ENCODE measurements at regions not wholly inside any gene's neighbourhood (a gene's known extent, or its start where the extent isn't known, plus 50 kb on each side); places are given as distances from the start of the nearest gene placed in this dataset.

DNA sequence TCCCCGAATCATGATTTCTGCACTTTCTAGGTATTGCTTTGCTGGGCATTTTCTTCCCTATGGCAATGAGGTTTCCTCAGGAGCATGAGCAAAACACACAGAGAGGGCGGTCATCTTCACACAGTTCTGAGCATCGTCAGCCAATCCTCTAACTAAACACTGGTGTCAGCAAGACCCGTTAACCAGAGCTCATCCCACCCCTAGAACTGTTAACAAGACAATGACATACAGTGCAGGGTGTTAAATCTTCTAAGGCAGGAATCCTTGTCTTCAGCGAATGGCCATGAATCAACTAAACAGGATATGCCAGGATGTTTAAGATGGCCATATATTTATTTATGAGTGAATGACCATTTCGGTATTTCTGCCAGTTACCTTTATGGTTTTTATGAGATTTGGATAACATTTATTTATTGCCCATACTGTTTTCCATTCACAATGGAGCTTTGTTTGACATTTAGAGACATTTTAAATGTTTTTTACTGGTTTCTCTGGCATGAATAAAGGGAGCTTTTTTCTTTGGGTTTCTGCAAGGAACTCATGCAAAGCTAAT is 411.5 kb upstream of the PROK2 start:
- Histone ChIP-seq H3K4me1 (ENCODE audit: insufficient read depth, low read length) (0 out of 2 replicates have a peak, but pooled peaks cover 2% of the 10 kb centered on the region), H3K9me3 (ENCODE audit: control insufficient read depth, insufficient read depth, low read length) (peaks cover 10% of the 10 kb centered on the region), H3K36me3 (ENCODE audit: insufficient read depth, low read length) (peaks cover 2% of the 10 kb centered on the region; the same call in 1 of the 2 replicates), H3K9ac (ENCODE audit: low read depth, low read length) (no peak overlapping the region)

DNA sequence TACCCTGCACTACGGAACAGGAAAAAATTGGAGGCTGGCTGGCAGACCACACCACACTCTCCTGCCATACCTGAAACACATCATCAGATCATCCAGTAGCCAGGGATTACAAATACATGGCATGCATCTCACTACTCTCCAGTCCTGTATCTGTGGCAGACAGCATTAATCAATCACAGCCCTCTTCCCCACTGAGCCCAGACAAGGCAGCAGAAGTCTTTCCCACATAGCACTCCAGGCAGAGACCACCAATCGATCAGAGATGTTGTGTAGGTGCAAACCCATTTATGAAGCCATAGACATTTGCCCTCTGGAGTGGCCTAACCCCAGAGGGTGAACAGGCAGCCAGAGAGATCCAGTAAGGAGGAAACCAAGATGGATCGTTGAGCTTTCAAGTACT is 410.9 kb upstream of the PROK2 start:
- no peak overlapping the region for H3K9ac ChIP-seq (ENCODE audit: low read depth, low read length)
- H3K9me3 ChIP-seq (ENCODE audit: control insufficient read depth, insufficient read depth, low read length), result peaks cover 8% of the 10 kb centered on the region
- H3K36me3 ChIP-seq (ENCODE audit: insufficient read depth, low read length), result peaks cover 2% of the 10 kb centered on the region; the same call in 1 of the 2 replicates
- H3K4me1 ChIP-seq (ENCODE audit: insufficient read depth, low read length), result 0 out of 2 replicates have a peak, but pooled peaks cover 2% of the 10 kb centered on the region

DNA sequence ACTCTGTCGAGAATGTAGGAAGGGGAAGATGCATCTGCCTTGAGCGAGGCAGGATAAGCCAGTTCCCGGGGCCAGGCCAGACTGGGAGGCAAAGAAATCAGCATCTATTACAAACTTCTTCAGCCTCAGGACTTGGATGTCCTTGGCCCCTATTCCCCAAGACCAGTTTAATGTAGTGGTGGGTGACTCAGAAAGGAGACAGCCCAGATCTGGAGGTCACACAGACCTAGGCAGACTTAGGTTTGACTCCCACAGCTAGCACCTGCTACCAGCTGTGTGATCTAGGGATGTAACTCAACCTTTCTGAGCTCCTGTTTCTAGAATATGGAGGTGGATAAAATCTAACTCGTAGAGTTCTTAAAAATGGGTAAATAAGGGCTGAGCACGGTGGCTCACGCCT is 409.5 kb upstream of the PROK2 start:
- peaks cover 2% of the 10 kb centered on the region; the same call in 1 of the 2 replicates for H3K36me3 ChIP-seq (ENCODE audit: insufficient read depth, low read length)
- H3K4me1 ChIP-seq (ENCODE audit: insufficient read depth, low read length), result 0 out of 2 replicates have a peak, but pooled peaks cover 2% of the 10 kb centered on the region
- H3K9me3 ChIP-seq (ENCODE audit: control insufficient read depth, insufficient read depth, low read length), result peaks cover 3% of the 10 kb centered on the region; the same call in 1 of the 2 replicates
- no peak overlapping the region for H3K9ac ChIP-seq (ENCODE audit: low read depth, low read length)

DNA sequence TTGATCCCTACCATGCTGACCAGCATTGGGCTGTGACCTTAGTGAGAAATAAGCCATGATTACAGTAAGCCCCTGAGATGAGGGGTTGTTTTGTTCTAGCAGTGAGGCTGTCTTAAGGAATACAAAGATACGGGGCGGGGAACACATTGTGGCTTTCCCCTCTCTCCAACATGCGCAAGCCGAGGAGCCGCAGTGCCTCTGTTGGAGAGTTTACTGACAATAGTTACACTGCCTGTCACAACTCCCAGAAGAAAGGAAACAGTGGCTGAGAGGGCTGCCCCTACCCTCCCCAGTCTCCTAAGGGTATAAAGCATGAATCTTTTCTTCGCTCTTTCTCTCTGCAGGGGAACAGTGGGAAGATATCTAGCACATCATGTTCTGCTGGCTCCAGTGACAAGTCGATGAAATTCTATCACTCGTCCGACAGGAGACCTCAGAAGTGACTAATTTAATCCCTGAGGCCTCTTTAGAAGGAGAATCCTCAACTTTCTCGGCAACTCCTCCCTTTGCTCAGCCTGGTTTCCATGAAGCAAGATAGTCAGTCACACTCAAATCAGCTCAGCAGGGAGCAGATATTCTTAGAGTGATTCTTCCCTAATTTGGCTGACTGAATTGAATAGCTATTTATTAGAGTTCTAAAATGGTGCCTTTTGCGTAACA is 409.0 kb upstream of the PROK2 start:
- H3K4me1 ChIP-seq (ENCODE audit: insufficient read depth, low read length), result 0 out of 2 replicates have a peak, but pooled peaks cover 2% of the 10 kb centered on the region
- H3K36me3 ChIP-seq (ENCODE audit: insufficient read depth, low read length), result peaks cover 2% of the 10 kb centered on the region; the same call in 1 of the 2 replicates
- H3K9me3 ChIP-seq (ENCODE audit: control insufficient read depth, insufficient read depth, low read length), result peaks cover 3% of the 10 kb centered on the region; the same call in 1 of the 2 replicates
- no peak overlapping the region for H3K9ac ChIP-seq (ENCODE audit: low read depth, low read length)

DNA sequence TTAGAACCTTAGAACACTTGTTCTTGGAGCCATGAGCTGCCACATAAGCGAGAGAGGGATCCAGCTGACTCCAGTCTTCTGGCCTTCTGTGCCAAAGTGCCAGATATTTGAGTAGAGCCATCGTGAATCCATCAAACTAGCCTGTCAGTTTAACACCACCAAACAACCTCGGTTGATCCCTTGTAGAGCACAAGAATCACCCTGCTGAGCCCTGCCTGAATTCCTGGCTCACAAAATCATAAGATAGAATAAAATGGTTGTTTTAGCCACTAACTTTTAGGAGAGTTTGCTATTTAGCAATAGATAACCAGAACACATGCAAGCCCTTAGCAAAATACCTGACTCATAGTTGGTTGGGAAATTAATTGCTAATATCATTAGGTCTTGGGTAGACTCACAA is 407.6 kb upstream of the PROK2 start:
- Histone ChIP-seq H3K4me1 (ENCODE audit: insufficient read depth, low read length) (0 out of 2 replicates have a peak, but pooled peaks cover 2% of the 10 kb centered on the region), H3K9ac (ENCODE audit: low read depth, low read length) (no peak overlapping the region), H3K36me3 (ENCODE audit: insufficient read depth, low read length) (peaks cover 2% of the 10 kb centered on the region; the same call in 1 of the 2 replicates), H3K9me3 (ENCODE audit: control insufficient read depth, insufficient read depth, low read length) (no peaks in the 10 kb centered on the region; the same call in 1 of the 2 replicates)

DNA sequence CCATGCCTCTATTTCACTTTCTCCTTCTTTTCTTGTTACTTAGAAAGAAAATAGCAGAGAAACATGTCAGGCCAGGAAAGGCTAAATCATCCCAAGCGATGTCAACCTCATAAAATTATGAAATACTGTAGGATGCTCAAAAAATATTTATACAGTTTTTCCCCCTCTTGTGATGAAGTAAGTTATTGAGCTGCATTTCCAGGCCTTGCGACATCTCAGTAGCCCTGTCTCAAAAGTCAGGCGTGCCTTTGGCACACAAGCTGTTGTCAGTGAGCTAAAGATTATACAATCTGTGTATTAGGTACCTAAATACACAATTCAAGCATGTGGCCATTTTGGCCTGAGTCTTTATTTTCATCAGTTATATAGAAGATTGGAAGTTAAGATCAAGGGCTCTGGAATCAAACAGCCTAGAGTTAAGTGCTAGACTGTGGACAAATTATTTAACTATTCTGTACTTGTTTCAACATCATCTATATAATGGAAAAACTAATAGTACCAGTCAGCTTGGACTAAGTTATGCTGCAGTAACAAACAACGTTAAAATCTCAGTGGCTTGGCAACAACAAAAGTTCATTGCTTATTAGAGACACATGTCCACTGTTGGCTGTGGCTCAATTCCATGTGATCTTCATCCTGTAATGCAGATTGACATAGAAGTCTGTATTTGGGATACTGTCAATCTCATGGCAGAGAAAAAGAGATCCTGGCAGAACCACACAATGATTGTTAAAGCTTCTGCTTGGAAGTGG is 406.4 kb upstream of the PROK2 start:
- H3K9ac ChIP-seq (ENCODE audit: low read depth, low read length), result no peak overlapping the region
- 0 out of 2 replicates have a peak, but pooled peaks cover under 1% of the 10 kb centered on the region for H3K4me1 ChIP-seq (ENCODE audit: insufficient read depth, low read length)
- no peaks in the 10 kb centered on the region; the same call in 1 of the 2 replicates for H3K9me3 ChIP-seq (ENCODE audit: control insufficient read depth, insufficient read depth, low read length)
- H3K36me3 ChIP-seq (ENCODE audit: insufficient read depth, low read length), result peaks cover 2% of the 10 kb centered on the region; the same call in 1 of the 2 replicates

DNA sequence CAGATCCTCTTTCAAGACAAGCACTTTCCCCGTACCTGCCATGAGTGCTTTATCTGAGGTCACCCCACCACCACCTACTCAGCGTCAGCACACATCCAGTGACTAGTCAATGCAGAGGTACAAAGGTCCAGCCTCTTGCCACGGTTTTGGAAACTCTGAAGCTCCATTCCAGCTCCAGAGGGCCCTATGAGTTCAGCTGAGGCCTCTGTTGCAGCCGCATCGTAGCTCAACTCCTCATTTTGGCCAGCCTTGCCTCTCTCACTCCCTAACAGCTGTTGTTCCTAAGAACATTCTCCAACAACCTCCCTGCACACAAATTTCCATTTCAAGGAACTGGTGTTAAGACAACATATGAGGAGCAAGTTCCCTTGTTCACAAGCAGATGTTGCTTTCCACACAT is 405.1 kb upstream of the PROK2 start:
- no peak overlapping the region for H3K9ac ChIP-seq (ENCODE audit: low read depth, low read length)
- H3K36me3 ChIP-seq (ENCODE audit: insufficient read depth, low read length), result peaks cover 2% of the 10 kb centered on the region; the same call in 1 of the 2 replicates
- no peaks in the 10 kb centered on the region for H3K4me1 ChIP-seq (ENCODE audit: insufficient read depth, low read length)
- H3K9me3 ChIP-seq (ENCODE audit: control insufficient read depth, insufficient read depth, low read length), result no peaks in the 10 kb centered on the region; the same call in 1 of the 2 replicates

DNA sequence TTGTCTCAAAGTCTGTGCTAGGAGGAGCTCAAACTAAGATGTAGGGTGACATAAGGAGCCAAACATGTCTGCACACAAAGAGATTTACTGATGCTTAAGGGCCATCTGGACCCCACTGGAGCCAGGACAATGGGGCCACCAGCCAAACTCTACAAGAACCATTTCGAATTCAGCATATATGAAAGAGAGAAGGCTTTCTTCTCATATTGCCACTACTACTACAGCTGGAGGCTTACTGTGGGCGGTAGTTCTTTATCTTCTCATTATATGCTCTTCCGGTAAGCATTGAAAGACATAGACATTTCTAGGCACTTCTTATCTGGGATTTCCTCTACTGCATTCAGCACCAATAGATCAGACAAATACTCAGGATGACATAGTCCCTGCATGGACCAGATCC is 404.4 kb upstream of the PROK2 start:
- H3K4me1 ChIP-seq (ENCODE audit: insufficient read depth, low read length), result no peaks in the 10 kb centered on the region
- H3K9ac ChIP-seq (ENCODE audit: low read depth, low read length), result no peak overlapping the region
- H3K36me3 ChIP-seq (ENCODE audit: insufficient read depth, low read length), result peaks cover 2% of the 10 kb centered on the region; the same call in 1 of the 2 replicates
- H3K9me3 ChIP-seq (ENCODE audit: control insufficient read depth, insufficient read depth, low read length), result no peaks in the 10 kb centered on the region; the same call in 1 of the 2 replicates

DNA sequence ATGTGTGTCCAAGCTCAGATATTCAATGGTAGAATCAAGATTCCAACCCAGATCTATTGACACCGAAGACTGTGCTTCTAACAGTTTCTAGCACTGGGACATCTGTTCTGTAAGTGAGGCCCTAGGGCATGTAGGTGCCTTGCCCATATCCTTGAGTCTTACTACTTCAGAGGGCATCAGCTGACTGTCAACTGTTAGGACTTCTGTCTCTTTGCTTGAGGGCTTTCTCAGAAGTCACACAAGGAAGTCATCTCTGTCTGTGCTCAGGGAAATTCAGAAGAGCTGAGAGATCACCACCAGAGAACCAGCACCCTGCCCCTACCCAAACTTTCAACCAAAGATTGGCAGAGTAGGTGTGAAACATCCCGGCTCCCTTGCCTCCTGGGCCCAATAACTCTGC is 403.6 kb upstream of the PROK2 start:
- Histone ChIP-seq H3K36me3 (ENCODE audit: insufficient read depth, low read length) (peaks cover 2% of the 10 kb centered on the region; the same call in 1 of the 2 replicates), H3K4me1 (ENCODE audit: insufficient read depth, low read length) (no peaks in the 10 kb centered on the region), H3K9me3 (ENCODE audit: control insufficient read depth, insufficient read depth, low read length) (no peaks in the 10 kb centered on the region; the same call in 1 of the 2 replicates), H3K9ac (ENCODE audit: low read depth, low read length) (no peak overlapping the region)

DNA sequence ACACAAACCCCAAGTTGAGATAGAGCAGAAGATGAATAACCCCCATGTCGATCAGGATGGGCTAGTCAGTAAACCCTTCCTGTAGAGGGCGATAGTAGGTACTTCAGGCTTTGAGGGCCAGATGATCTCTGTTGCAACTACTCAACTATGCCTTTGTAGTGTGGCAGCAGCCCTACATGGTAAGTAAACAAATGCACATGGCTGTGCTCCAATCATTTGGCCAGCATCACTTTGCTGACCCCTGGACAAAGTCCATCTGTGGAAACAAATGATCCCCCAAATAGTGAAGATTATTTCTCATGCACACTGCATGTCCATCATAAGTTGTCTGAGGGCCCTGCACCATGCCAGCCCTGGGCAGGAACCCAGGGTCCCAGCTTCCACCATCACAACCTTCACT is 402.2 kb upstream of the PROK2 start:
- no peaks in the 10 kb centered on the region for H3K9me3 ChIP-seq (ENCODE audit: control insufficient read depth, insufficient read depth, low read length)
- no peaks in the 10 kb centered on the region; the same call in 1 of the 2 replicates for H3K36me3 ChIP-seq (ENCODE audit: insufficient read depth, low read length)
- no peak overlapping the region for H3K9ac ChIP-seq (ENCODE audit: low read depth, low read length)
- H3K4me1 ChIP-seq (ENCODE audit: insufficient read depth, low read length), result no peaks in the 10 kb centered on the region

DNA sequence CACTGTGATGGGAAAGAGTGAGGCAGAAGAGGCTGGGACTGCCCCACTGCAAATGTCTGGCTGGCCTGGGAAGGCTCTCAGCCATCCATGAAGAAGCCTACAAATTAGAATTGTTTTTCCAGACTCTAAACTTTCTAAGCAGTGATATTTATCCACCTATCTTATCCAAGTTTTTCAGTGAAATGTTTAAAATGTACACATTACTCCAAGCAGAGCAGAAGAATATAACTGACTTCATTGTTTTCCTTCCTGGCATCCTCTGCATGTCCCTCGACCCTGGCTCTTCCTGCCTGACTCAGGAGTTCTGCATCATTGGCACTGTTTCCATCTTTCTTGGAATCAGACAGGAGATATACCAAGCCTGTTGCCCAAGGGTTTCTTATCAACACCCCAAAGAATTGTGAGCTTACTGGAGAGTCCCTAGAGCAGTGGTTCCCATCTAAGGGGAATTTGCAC is 401.5 kb upstream of the PROK2 start:
- Histone ChIP-seq H3K9ac (ENCODE audit: low read depth, low read length) (no peak overlapping the region), H3K36me3 (ENCODE audit: insufficient read depth, low read length) (no peaks in the 10 kb centered on the region; the same call in 1 of the 2 replicates), H3K4me1 (ENCODE audit: insufficient read depth, low read length) (no peaks in the 10 kb centered on the region)

DNA sequence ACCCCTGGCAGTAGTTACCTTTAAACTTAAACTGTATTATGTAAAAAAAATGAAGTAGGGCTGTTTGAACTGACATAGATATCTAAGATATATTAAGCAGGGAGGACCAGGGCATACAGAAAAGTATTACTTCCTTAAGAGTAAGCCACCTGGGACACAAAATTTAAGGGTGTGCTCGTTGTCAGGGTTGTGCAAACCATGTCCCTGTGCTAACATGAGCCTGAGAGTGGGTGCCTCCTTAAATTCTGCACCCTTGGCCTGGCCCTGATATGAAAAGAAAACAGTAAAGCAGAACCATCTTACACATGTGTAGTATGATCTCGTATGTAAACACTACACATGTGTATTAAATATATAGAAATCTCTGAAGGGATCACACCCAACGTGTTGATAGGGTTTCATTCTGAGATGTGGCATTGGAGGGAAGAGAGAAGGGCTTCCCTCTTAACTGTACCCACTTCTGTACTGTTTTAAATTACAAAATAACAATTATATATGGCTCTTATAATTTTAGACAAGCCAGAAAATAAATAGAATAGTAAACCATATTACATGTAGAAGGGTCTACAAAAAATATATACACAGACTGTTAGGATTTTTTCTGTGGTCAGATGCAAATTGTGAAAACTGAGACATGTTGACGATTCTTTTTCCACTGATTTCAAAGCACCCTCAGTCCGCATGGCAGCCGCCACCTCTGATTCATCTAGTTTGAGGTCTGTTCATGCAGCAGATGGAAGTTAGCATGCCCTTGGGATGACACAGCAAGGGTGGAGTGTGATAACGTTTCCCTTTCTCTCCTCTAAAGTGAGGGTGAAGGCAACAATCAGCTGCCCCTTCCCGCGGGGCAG is 400.8 kb upstream of the PROK2 start:
- Histone ChIP-seq H3K36me3 (ENCODE audit: insufficient read depth, low read length) (no peaks in the 10 kb centered on the region; the same call in 1 of the 2 replicates), H3K9me3 (ENCODE audit: control insufficient read depth, insufficient read depth, low read length) (no peaks in the 10 kb centered on the region), H3K4me1 (ENCODE audit: insufficient read depth, low read length) (no peaks in the 10 kb centered on the region), H3K9ac (ENCODE audit: low read depth, low read length) (no peak overlapping the region)

More for the DNA sequence above, 401.5 kb upstream of the PROK2 start:
- H3K9me3 ChIP-seq (ENCODE audit: control insufficient read depth, insufficient read depth, low read length), result no peaks in the 10 kb centered on the region

DNA sequence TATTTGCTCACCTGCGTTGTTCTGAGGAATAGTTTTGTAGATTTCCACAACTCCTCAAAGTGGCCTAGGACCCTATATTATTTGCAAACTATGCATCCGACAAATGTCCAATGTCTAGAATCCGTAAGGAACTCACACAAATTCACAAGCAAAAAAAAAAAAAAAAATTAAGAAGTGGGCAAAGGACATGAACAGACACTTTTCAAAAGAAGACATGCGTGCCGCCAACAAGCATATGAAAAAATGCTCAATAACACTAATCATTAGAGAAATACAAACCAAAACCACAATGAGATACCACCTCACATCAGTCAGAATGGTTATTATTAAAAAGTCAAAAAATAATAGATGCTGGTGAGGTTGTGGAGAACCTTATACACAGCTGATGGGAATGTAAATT is 398.5 kb upstream of the PROK2 start:
- Histone ChIP-seq H3K4me1 (ENCODE audit: insufficient read depth, low read length) (no peaks in the 10 kb centered on the region), H3K9ac (ENCODE audit: low read depth, low read length) (no peak overlapping the region), H3K36me3 (ENCODE audit: insufficient read depth, low read length) (no peaks in the 10 kb centered on the region; the same call in 1 of the 2 replicates), H3K9me3 (ENCODE audit: control insufficient read depth, insufficient read depth, low read length) (no peaks in the 10 kb centered on the region)
